Uterus (tissue), 2 donors: ENCODE measurements at regions not wholly inside any gene's neighbourhood (a gene's known extent, or its start where the extent isn't known, plus 50 kb on each side); places are given as distances from the start of the nearest gene placed in this dataset.

ENCODE experiments used
- CTCF ChIP-seq, 4 experiments: fragments of 200-600 bp in 2 of 4; fragments of 450-650 bp in 2 of 4; sonication (generic) in 2 of 4; IDR thresholded peaks; one replicate each; pipeline ENCODE4 v1.5.1; 2016 to 2019; ENCODE audit warnings: antibody characterized with exemption in 4 of 4, mild to moderate bottlenecking in 2 of 4, moderate library complexity in 1 of 4
- POLR2A ChIP-seq, 2 donors: fragments of 450-650 bp; IDR thresholded peaks; one replicate each; pipeline ENCODE4 v1.6.1; 2016; ENCODE audit warnings: antibody characterized with exemption in 2 of 2, mild to moderate bottlenecking in 1 of 2, moderate library complexity in 1 of 2

GRCh38 chr2:13585732-13586131 lies 869.0 kb downstream of the TRIB2 start:
- TF ChIP-seq POLR2A (IDR thresholded peaks at IDR 0.05), result no peak
- no peak for TF ChIP-seq CTCF (IDR thresholded peaks at IDR 0.05)
